ENCODE measurements at regions not wholly inside any gene's neighbourhood (a gene's known extent, or its start where the extent isn't known, plus 50 kb on each side); places are given as distances from the start of the nearest gene placed in this dataset.

- TF ChIP-seq CTCF (conservative IDR thresholded peaks at IDR 0.05; ENCODE audit: low read length): no peak
- TF ChIP-seq EZH2phosphoT487 (IDR thresholded peaks at IDR 0.05; ENCODE audit: borderline replicate concordance, low read depth, low read length): no peak
Observed at GRCh38 chr1:56416495-56416894, 162.9 kb downstream of the PLPP3 start.
